HUES64 (cell line): ENCODE measurements at regions not wholly inside any gene's neighbourhood (a gene's known extent, or its start where the extent isn't known, plus 50 kb on each side); places are given as distances from the start of the nearest gene placed in this dataset.
A peak's percentile ranks its signal among the peaks of the same experiment; 100 is the strongest.

Experiments
- H3K27ac ChIP-seq: 2 replicates; pipeline ENCODE4 v1.7.0; 2013; ENCODE audit warnings: low read depth, low read length, inconsistent platforms
- H3K27me3 ChIP-seq: 2 replicates; pipeline ENCODE4 v1.6.1; 2013; ENCODE audit warnings: mild to moderate bottlenecking, low read length; ENCODE audit not compliant: insufficient read depth
- H3K36me3 ChIP-seq: 2 replicates; pipeline ENCODE4 v1.6.1; 2013; ENCODE audit warnings: mild to moderate bottlenecking, low read length; ENCODE audit not compliant: insufficient read depth
- H3K4me1 ChIP-seq: 2 replicates; pipeline ENCODE4 v1.6.1; 2013; ENCODE audit warnings: mild to moderate bottlenecking, low read length, moderate library complexity; ENCODE audit not compliant: insufficient read depth
- H3K4me3 ChIP-seq: 2 replicates; pipeline ENCODE4 v1.5.1; 2013; ENCODE audit warnings: mild to moderate bottlenecking, low read length, moderate library complexity
- H3K9ac ChIP-seq: 2 replicates; pipeline ENCODE4 v1.6.1; 2013; ENCODE audit warnings: mild to moderate bottlenecking, low read depth, low read length
- H3K9me3 ChIP-seq: 2 replicates; pipeline ENCODE4 v1.6.1; 2013; ENCODE audit warnings: low read depth, low read length; ENCODE audit not compliant: insufficient read depth
- WGBS: fragments of 150-250, 120-280 bp; methylation state at CpG from one replicate; pipeline ENCODE4 v1.1.7; 2013; ENCODE audit warnings: missing lambda C conversion rate; 5-methylcytosine and 5-hydroxymethylcytosine counted together

DNA sequence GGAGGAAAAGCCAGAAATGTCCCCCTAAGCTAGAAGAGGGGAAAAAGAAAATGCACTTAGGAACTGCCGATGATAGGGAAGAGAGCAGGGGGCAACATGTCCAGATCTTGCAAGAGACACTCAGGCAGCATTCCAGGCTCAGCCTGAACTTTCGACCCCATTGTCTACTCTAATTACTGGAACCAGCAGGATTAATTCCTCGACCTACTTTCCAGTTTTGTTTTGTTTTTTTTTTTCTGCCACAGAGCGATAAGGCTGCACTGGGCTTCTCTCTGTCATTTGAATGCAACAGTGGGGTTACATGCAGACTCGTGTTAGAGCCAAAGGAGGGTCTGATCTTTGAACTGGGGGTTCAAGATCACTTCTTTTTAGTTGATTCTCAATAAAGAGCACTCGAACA lies 68.7 kb upstream of the MED13L start:
- Histone ChIP-seq H3K9me3 (peaks cover 10% of the 10 kb centered on the region; the same call in 1 of the 2 replicates), H3K4me3 (no peak overlapping the region), H3K27ac (no peak overlapping the region), H3K9ac (no peak overlapping the region), H3K4me1 (peaks cover 15% of the 10 kb centered on the region; the same call in 1 of the 2 replicates), H3K27me3 (no peaks in the 10 kb centered on the region), H3K36me3 (no peaks in the 10 kb centered on the region)
- 40% methylated on average over 6 of the region's 6 CpGs for WGBS

DNA sequence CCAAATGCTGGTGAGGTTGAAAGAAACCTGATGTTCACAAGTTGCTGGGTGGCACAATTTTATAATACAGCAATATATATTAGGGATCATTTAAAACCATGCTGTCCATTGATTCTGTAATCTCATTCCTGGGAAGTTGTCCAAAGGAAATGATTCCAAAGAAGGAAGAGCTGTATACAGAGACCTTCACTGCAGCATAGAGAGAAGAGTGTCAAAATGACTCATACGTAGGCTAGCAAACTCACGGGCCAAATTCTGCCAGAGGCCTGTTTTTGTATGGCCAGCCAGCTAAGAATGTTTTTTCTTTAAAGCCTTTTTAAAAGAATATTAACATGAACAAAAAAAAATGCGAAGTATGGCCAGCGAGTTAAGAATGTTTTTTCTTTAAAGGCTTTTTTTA lies 69.2 kb upstream of the MED13L start:
- Histone ChIP-seq H3K36me3 (no peaks in the 10 kb centered on the region), H3K27me3 (no peaks in the 10 kb centered on the region), H3K4me1 (peaks cover 15% of the 10 kb centered on the region; the same call in 1 of the 2 replicates), H3K4me3 (no peak overlapping the region), H3K9me3 (peaks cover 10% of the 10 kb centered on the region; the same call in 1 of the 2 replicates), H3K27ac (no peak overlapping the region), H3K9ac (no peak overlapping the region)
- WGBS = 71% methylated on average over 2 of the region's 4 CpGs

DNA sequence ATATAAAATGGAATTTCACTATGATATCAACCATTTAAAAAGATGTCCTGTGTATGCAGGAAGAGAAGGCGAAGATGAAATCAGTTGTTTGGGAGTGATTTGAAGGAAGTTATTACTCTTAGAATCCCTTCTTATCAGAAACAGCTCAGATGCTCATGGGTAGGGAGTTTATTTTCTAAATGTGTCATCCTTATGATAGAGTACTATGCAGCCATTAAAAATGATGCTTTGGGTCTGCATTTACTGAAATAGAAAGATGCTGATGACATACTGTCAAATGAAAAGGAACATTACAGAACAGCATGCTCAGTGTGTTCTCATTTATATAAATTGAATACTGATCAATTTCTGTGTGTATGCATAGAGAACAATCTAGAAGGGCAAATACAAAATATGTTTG lies 69.8 kb upstream of the MED13L start:
- H3K4me1 ChIP-seq = peaks cover 15% of the 10 kb centered on the region; the same call in 1 of the 2 replicates
- no peaks in the 10 kb centered on the region for H3K36me3 ChIP-seq
- no peak overlapping the region for H3K9ac ChIP-seq
- H3K27me3 ChIP-seq = no peaks in the 10 kb centered on the region
- no CpG with 5 or more reads among the region's 1 CpG for WGBS
- H3K9me3 ChIP-seq = peaks cover 10% of the 10 kb centered on the region; the same call in 1 of the 2 replicates
- no peak overlapping the region for H3K27ac ChIP-seq
- no peak overlapping the region for H3K4me3 ChIP-seq

DNA sequence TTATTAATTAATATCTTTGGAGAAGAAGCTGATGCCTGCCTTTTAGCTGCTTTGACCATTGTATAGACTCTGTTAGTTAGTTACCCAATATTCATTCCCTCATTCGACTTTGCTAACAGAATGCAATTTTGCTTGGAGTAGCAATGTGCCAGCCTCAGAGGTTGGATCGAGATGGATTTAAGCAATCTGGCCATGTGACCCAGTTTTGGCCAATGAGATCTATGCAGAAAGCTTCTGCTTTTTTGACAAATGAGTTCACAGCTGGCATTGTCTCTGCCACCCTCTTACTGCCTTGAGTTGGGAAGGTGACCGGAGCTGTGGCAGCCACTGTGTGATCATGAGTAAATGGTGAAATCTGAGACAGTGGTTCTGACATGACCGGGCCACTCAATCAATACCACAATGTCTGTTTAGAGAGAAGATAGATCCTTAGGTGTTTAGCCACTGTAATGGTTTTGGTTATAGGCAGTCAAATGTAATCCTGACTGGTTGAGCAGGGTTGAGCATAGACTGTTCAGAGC lies 74.9 kb upstream of the MED13L start:
- no peaks in the 10 kb centered on the region for H3K27me3 ChIP-seq
- H3K4me1 ChIP-seq = 0 out of 2 replicates have a peak, but pooled peaks cover 4% of the 10 kb centered on the region
- WGBS = 98% methylated on average over 4 of the region's 4 CpGs
- H3K27ac ChIP-seq = no peak overlapping the region
- H3K36me3 ChIP-seq = no peaks in the 10 kb centered on the region
- no peak overlapping the region for H3K4me3 ChIP-seq
- no peak overlapping the region for H3K9ac ChIP-seq
- H3K9me3 ChIP-seq = no peaks in the 10 kb centered on the region

DNA sequence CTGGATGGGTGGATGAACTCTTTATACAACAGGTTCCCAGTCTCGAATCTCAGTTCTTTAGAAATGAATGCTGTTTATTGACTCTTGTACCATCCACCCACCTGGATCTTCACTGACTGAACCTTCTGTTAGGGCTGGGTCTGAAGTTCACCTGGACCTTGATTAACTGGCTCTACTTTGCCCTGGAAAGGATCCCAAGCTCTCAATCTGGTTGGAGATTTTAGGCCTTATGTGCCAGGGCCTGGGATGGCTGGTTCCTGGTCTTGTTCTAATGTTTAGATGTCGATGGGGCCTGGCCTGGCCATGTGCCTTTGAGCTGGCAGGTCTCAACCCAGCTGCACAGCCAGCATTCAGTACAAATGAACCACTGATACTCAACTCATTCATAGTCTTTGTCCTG lies 76.5 kb upstream of the MED13L start:
- Histone ChIP-seq H3K9me3 (no peaks in the 10 kb centered on the region), H3K27ac (no peak overlapping the region), H3K4me3 (no peak overlapping the region), H3K27me3 (no peaks in the 10 kb centered on the region), H3K9ac (no peak overlapping the region), H3K4me1 (peaks cover 16% of the 10 kb centered on the region), H3K36me3 (no peaks in the 10 kb centered on the region)
- WGBS = 93% methylated on average over 2 of the region's 2 CpGs

DNA sequence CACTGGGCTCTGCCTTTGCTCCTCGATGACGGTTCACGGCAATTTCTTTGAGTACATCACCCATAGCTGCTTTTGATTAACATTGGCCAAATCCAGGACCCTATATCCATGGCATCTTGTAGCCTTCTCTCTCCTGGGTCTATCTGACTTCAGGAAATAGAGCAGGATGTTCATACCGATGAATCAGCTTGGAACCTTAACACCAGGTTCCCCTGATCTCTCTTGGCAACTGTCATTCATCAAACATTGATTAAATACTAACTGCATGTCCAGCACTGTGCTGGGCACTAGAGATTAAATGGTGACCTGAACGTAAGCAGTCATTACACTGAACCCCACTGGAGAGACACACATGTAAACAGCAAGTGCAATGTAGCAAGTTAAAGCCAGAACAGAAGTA lies 77.0 kb upstream of the MED13L start:
- Histone ChIP-seq H3K9me3 (no peaks in the 10 kb centered on the region), H3K9ac (no peak overlapping the region), H3K36me3 (no peaks in the 10 kb centered on the region), H3K4me1 (peaks cover 15% of the 10 kb centered on the region), H3K27me3 (no peaks in the 10 kb centered on the region), H3K4me3 (no peak overlapping the region), H3K27ac (no peak overlapping the region)
- WGBS = 95% methylated on average over 5 of the region's 5 CpGs

DNA sequence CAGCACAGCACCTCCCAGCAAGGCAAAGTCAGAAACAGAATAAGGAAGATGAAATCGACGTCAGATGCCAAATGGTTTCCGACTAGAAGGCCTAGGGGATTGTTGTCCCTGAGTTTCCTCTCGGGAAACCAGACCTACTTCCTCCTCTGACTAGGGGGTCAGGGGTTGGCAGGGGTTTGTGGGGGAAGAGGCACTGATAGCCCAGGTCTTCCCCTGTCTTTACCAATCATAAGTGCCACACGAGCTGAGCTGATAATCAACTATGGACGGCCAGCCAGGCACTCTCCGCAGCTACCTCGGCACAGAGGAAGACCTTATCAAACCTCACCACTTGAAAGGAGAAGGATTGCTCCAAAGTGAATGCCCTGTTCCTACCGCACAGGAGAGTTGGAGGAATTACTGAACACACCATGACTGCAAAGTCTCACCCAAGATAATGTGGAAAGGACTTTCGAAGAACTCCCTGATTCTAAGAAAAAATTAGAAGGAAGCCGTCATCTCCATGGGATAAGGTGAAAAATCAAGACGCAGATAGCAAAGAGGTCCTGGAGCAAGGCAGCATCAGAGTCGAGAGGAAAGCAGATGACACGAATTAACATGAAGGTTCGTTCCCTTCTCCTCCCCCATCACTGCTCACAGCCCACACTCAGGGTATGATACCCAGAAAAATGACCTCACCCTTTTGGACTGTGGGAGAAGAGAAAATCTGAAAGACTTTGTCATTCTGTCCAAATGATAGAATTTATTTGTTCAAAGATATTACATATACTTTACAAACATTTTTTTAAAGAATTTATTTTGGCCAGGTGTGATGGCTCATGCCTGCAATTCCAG lies 77.7 kb upstream of the MED13L start:
- no peaks in the 10 kb centered on the region for H3K9me3 ChIP-seq

DNA sequence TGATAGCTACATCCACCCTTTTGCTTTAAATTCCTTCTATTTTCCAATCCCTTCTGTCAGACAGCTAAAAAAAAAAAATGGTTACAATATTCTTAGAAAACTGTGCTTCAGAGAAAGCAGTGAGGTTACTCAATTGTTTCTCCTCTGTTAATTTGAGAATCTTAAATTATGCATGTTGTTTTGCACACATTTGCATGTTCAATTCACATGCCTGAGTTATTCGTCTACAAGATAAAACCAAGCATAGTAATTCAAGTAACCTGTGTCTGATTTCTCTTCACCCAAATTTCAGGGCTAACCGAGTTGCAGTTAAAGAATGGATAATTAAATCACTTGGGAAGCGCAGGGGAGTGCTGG lies 81.0 kb upstream of the MED13L start:
- 75% methylated on average over 3 of the region's 3 CpGs for WGBS
- no peaks in the 10 kb centered on the region for H3K9me3 ChIP-seq
- no peak overlapping the region for H3K9ac ChIP-seq
- peaks cover 15% of the 10 kb centered on the region for H3K4me1 ChIP-seq
- no peaks in the 10 kb centered on the region for H3K36me3 ChIP-seq
- peak overlapping the region; percentile 33 for H3K4me3 ChIP-seq
- H3K27ac ChIP-seq = peak overlapping the region; percentile 70; the same call in 1 of the 2 replicates
- no peaks in the 10 kb centered on the region for H3K27me3 ChIP-seq

More for the DNA sequence above, 77.7 kb upstream of the MED13L start:
- Histone ChIP-seq H3K36me3 (no peaks in the 10 kb centered on the region), H3K27ac (no peak overlapping the region), H3K27me3 (no peaks in the 10 kb centered on the region), H3K4me1 (peaks cover 15% of the 10 kb centered on the region), H3K4me3 (no peak overlapping the region), H3K9ac (no peak overlapping the region)
- WGBS = 87% methylated on average over 15 of the region's 15 CpGs

DNA sequence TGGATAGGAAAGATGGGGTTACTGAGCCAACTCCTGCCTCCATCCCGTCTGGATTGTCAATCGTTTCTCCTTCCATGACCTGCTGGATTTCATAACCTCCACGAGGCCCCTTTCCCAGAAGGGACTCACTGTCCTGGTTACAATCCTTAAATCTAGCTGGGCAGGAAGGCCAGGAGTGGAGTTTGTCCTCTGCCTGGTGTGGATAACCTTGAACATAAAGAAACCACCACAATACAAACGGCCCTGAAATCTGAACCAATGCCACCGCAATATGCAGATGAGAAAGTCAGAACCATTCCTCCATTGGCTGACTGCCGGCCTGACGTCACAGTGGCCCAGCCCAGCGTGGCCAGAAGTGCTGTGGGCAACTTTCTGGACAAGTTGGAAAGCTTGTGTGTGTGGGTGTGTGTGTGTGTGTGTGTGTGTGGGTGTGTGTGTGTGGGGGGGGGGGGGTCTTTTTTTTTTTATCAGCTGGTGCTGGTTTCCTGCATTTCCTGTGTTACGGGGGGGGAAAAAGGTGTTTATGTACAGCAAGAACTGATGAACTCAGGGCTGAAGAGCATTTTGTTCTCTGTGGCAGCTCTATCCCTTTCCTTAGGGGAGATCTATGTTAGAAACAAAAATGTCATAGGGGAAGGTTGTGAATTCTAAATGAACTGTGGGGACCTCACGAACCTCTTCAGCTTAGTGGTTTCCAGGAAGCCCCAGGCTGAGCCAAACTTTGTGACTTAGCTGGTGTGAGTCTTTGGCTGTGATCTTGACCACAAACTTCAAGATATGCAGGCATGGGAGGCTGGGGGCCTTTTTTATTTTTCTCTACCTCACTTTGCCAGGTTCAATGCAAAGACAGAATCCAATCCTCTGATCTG lies 81.6 kb upstream of the MED13L start:
- no peaks in the 10 kb centered on the region for H3K27me3 ChIP-seq
- WGBS = 37% methylated on average over 10 of the region's 10 CpGs
- H3K27ac ChIP-seq = peak overlapping the region; percentile 70; the same call in 1 of the 2 replicates
- H3K36me3 ChIP-seq = no peaks in the 10 kb centered on the region
- H3K9me3 ChIP-seq = no peaks in the 10 kb centered on the region
- H3K4me1 ChIP-seq = peaks cover 15% of the 10 kb centered on the region
- H3K9ac ChIP-seq = no peak overlapping the region
- peak overlapping the region; percentile 33 for H3K4me3 ChIP-seq

DNA sequence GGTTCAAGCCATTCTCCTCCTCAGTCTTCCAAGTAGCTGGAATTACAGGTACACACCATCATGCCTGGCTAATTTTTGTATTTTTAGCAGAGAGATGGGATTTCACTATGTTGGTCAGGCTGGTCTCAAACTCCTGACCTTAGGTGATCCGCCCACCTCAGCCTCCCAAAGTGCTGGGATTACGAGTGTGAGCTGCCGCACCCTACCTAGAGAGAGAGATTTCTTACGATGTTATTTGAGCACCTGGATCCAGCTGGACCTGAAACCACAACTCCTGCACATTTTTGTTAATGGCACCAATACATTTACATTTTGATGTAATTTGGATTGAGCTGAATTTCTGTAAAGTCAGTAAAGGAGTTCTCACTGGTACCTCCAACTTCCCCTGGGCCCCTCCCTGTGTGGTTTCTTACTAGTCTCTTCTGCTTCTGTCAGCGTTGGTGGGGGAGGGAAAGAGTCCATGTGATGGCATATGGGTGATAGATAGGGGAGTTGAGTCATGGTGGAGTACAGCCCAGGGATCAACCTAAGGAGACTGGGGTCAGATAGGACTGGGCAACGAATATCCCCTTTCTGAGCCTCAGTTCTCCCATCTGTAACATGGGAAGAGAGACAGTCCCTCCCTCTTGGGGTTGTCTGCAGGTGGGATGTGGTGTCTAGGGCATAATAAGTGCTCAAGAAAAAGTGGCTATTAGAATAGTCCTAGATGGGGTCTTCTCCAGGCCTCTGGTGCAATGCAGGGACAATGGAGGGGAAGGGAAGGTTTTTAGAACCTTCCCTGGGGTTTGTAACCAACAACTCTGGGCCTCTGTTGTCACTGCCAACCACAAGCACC lies 83.3 kb upstream of the MED13L start:
- no peaks in the 10 kb centered on the region for H3K27me3 ChIP-seq
- peaks cover 15% of the 10 kb centered on the region for H3K4me1 ChIP-seq
- 96% methylated on average over 6 of the region's 6 CpGs for WGBS
- H3K36me3 ChIP-seq = no peaks in the 10 kb centered on the region
- H3K4me3 ChIP-seq = no peak overlapping the region
- H3K9me3 ChIP-seq = no peaks in the 10 kb centered on the region
- H3K27ac ChIP-seq = no peak overlapping the region
- no peak overlapping the region for H3K9ac ChIP-seq
